GM23248 (cell line): ENCODE measurements at regions not wholly inside any gene's neighbourhood (a gene's known extent, or its start where the extent isn't known, plus 50 kb on each side); places are given as distances from the start of the nearest gene placed in this dataset.
A peak's percentile ranks its signal among the peaks of the same experiment; 100 is the strongest.

Experiments used
- DNase-seq: peaks from one replicate; pipeline ENCODE4 v3.0.0-alpha.2; 2015
- H2AFZ ChIP-seq: fragments of 200-600 bp; sonication (generic); 2 replicates; pipeline ENCODE4 v1.6.1; 2016; ENCODE audit warnings: antibody characterized with exemption
- H3F3A ChIP-seq: fragments of 200-600 bp; sonication (generic); 2 replicates; pipeline ENCODE4 v1.6.1; 2016; ENCODE audit warnings: mild to moderate bottlenecking, antibody characterized with exemption, mixed run types; ENCODE audit not compliant: insufficient read depth
- H3K27ac ChIP-seq: fragments of 200-600 bp; sonication (generic); 2 replicates; pipeline ENCODE4 v1.5.1; 2016; ENCODE audit warnings: mild to moderate bottlenecking
- H3K27me3 ChIP-seq: fragments of 200-600 bp; sonication (generic); replicated peaks from 2 replicates; pipeline ENCODE4 v1.6.1; 2016; ENCODE audit warnings: mild to moderate bottlenecking; ENCODE audit not compliant: insufficient read depth
- H3K36me3 ChIP-seq: fragments of 200-600 bp; sonication (generic); 2 replicates; pipeline ENCODE4 v1.6.1; 2016; ENCODE audit warnings: low read depth, mild to moderate bottlenecking
- H3K4me1 ChIP-seq: fragments of 200-600 bp; sonication (generic); 2 replicates; pipeline ENCODE4 v1.6.1; 2016; ENCODE audit warnings: mild to moderate bottlenecking; ENCODE audit not compliant: insufficient read depth
- H3K4me2 ChIP-seq: fragments of 200-600 bp; sonication (generic); one replicate; pipeline ENCODE4 v1.6.1; 2016; ENCODE audit warnings: mild to moderate bottlenecking; ENCODE audit not compliant: unreplicated experiment
- H3K4me3 ChIP-seq: fragments of 200-600 bp; sonication (generic); 2 replicates; pipeline ENCODE4 v1.5.1; 2016; ENCODE audit warnings: mild to moderate bottlenecking
- H3K79me2 ChIP-seq: fragments of 200-600 bp; sonication (generic); 2 replicates; pipeline ENCODE4 v1.6.1; 2016; ENCODE audit warnings: mild to moderate bottlenecking; ENCODE audit not compliant: insufficient read depth
- H3K9ac ChIP-seq: fragments of 200-600 bp; sonication (generic); 2 replicates; pipeline ENCODE4 v1.6.1; 2016; ENCODE audit warnings: mild to moderate bottlenecking
- H3K9me2 ChIP-seq: fragments of 200-600 bp; sonication (generic); 2 replicates; pipeline ENCODE4 v1.6.1; 2016; ENCODE audit warnings: mixed run types, mild to moderate bottlenecking, moderate library complexity; ENCODE audit not compliant: insufficient read depth
- H3K9me3 ChIP-seq: fragments of 200-600 bp; sonication (generic); one replicate; pipeline ENCODE4 v1.6.1; 2017; ENCODE audit warnings: low read depth
- H4K20me1 ChIP-seq: fragments of 200-600 bp; sonication (generic); 2 replicates; pipeline ENCODE4 v1.6.0; 2016; ENCODE audit not compliant: insufficient read depth
- EZH2 ChIP-seq: fragments of 200-600 bp; sonication (generic); IDR thresholded peaks from 2 replicates; pipeline ENCODE4 v1.6.1; 2018; ENCODE audit warnings: antibody characterized with exemption, mild to moderate bottlenecking; ENCODE audit not compliant: insufficient read depth, poor library complexity, severe bottlenecking
- EZH2phosphoT487 ChIP-seq: fragments of 200-600 bp; sonication (generic); IDR thresholded peaks from 2 replicates; pipeline ENCODE4 v1.6.1; 2018; ENCODE audit warnings: antibody characterized with exemption, moderate library complexity, mild to moderate bottlenecking, low read depth; ENCODE audit not compliant: insufficient read depth
- WGBS, 2 experiments: methylation state at CpG; one replicate each; pipeline ENCODE4 v1.1.6; 2015 to 2017; ENCODE audit warnings: low lambda C conversion rate in 2 of 2, low coverage in 1 of 2; ENCODE audit errors: missing lambda C conversion rate in 2 of 2; 5-methylcytosine and 5-hydroxymethylcytosine counted together
- in situ Hi-C: fragments of 300-500 bp; cut with MboI; formaldehyde crosslinking; loops from 2 replicates; pipeline ENCODE4 v1.15.0; 2020

- Histone ChIP-seq H3K9me3 (no peaks in the 10 kb centered on the region), H3K36me3 (no peaks in the 10 kb centered on the region), H3K9me2 (no peaks in the 10 kb centered on the region), H4K20me1 (no peaks in the 10 kb centered on the region), H3K4me2 (no peak overlapping the region), H3K27me3 (no peaks in the 10 kb centered on the region), H3K27ac (no peak overlapping the region), H3K79me2 (no peaks in the 10 kb centered on the region), H3K9ac (no peak overlapping the region), H3F3A (no peaks in the 10 kb centered on the region), H3K4me1 (no peaks in the 10 kb centered on the region), H3K4me3 (no peak overlapping the region), H2AFZ (no peak overlapping the region)
- no peak for TF ChIP-seq EZH2phosphoT487
- no peak for TF ChIP-seq EZH2
- WGBS, 2 experiments, result 20 to 22% methylated on average over 7 of the region's 7 CpGs
- in situ Hi-C loops, result no loop called here
- peak; percentile 8 for DNase-seq
Measured at GRCh38 chr17:12342609-12343435, 322.1 kb downstream of the MAP2K4 start.

- no peak overlapping the region for H2AFZ ChIP-seq
- no peaks in the 10 kb centered on the region for H3F3A ChIP-seq
- no peaks in the 10 kb centered on the region for H3K36me3 ChIP-seq
- TF ChIP-seq EZH2phosphoT487 (no peak), EZH2 (no peak)
- H3K27me3 ChIP-seq, result no peaks in the 10 kb centered on the region
- in situ Hi-C loops, result no loop called here
- no peaks in the 10 kb centered on the region for H3K9me2 ChIP-seq
- H3K79me2 ChIP-seq, result no peaks in the 10 kb centered on the region
- DNase-seq, result no peak
- H3K27ac ChIP-seq, result no peak overlapping the region
- no peak overlapping the region for H3K4me2 ChIP-seq
- no peaks in the 10 kb centered on the region for H3K4me1 ChIP-seq
- no peak overlapping the region for H3K4me3 ChIP-seq
- WGBS, 2 experiments, result 2 to 9% methylated on average over 2 of the region's 2 CpGs
- no peaks in the 10 kb centered on the region for H4K20me1 ChIP-seq
- no peaks in the 10 kb centered on the region for H3K9me3 ChIP-seq
- H3K9ac ChIP-seq, result no peak overlapping the region
Measured at GRCh38 chr17:12348476-12348875, 317.2 kb upstream of the MYOCD start.

GRCh38 chr17:12349297-12349696, 316.4 kb upstream of the MYOCD start:
- H3K79me2 ChIP-seq, result no peaks in the 10 kb centered on the region
- 0 to 14% methylated on average over 1 of the region's 1 CpG for WGBS, 2 experiments
- H3K9ac ChIP-seq, result no peak overlapping the region

DNA sequence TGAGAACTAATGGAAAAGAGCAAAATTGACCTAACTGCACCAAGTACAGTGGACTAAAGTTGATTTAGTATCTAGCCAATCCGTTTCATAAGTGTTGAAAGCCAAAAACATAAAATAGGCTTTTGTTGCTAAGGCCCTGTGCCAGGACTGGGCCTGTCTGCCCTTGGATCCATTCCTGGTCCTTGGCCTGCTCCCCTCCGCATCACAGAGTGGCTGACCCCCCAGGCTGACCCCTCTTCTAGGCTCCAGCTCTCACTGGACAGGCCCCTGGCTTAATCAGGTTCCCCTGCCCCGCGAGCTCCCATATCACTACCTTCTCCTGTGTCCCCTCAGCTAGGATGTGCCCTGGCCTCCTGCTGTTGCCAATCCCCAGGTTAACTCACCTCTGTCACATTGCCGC, 313.6 kb upstream of the MYOCD start:
- H3K9me3 ChIP-seq, result no peaks in the 10 kb centered on the region
- H3K4me3 ChIP-seq, result no peak overlapping the region
- no peaks in the 10 kb centered on the region for H3K27me3 ChIP-seq
- no peak overlapping the region for H2AFZ ChIP-seq
- no peak for DNase-seq
- H3K27ac ChIP-seq, result no peak overlapping the region
- no peaks in the 10 kb centered on the region for H3K36me3 ChIP-seq
- WGBS, 2 experiments, result 44 to 45% methylated on average over 5 of the region's 5 CpGs
- H3K79me2 ChIP-seq, result no peaks in the 10 kb centered on the region
- no peaks in the 10 kb centered on the region for H3F3A ChIP-seq
- H3K9ac ChIP-seq, result no peak overlapping the region
- no peaks in the 10 kb centered on the region for H3K4me1 ChIP-seq
- no peaks in the 10 kb centered on the region for H3K9me2 ChIP-seq
- H3K4me2 ChIP-seq, result no peak overlapping the region
- in situ Hi-C loops, result no loop called here
- TF ChIP-seq EZH2 (no peak), EZH2phosphoT487 (no peak)
- H4K20me1 ChIP-seq, result no peaks in the 10 kb centered on the region

More at GRCh38 chr17:12349297-12349696, 316.4 kb upstream of the MYOCD start:
- Histone ChIP-seq H2AFZ (no peak overlapping the region), H3K9me2 (no peaks in the 10 kb centered on the region), H3K4me3 (no peak overlapping the region), H4K20me1 (no peaks in the 10 kb centered on the region), H3K4me2 (no peak overlapping the region), H3K9me3 (no peaks in the 10 kb centered on the region), H3K27ac (no peak overlapping the region), H3K4me1 (no peaks in the 10 kb centered on the region), H3K36me3 (no peaks in the 10 kb centered on the region), H3F3A (no peaks in the 10 kb centered on the region), H3K27me3 (no peaks in the 10 kb centered on the region)
- DNase-seq, result no peak
- TF ChIP-seq EZH2phosphoT487 (no peak), EZH2 (no peak)
- in situ Hi-C loops, result no loop called here
